Loucy (cell line): ENCODE measurements at regions not wholly inside any gene's neighbourhood (a gene's known extent, or its start where the extent isn't known, plus 50 kb on each side); places are given as distances from the start of the nearest gene placed in this dataset.

Source experiments
- H2AFZ ChIP-seq: fragments of 200-600 bp; sonication (generic); 2 replicates; pipeline ENCODE4 v1.6.0; 2016; ENCODE audit warnings: antibody characterized with exemption, mild to moderate bottlenecking, low read length, moderate library complexity
- H3F3A ChIP-seq: fragments of 200-600 bp; 2 replicates; pipeline ENCODE4 v1.6.0; 2016; ENCODE audit warnings: antibody characterized with exemption, low read depth, mild to moderate bottlenecking
- H3K27me3 ChIP-seq: fragments of 200-600 bp; sonication (generic); 2 replicates; pipeline ENCODE4 v1.6.1; 2014; ENCODE audit warnings: low read length, mild to moderate bottlenecking; ENCODE audit not compliant: insufficient read depth, poor library complexity, severe bottlenecking
- H3K36me3 ChIP-seq: fragments of 200-600 bp; sonication (generic); 2 replicates; pipeline ENCODE4 v1.6.1; 2016; ENCODE audit warnings: low read length; ENCODE audit not compliant: insufficient read depth
- H3K4me1 ChIP-seq: fragments of 200-600 bp; sonication (generic); 2 replicates; pipeline ENCODE4 v1.5.1; 2014; ENCODE audit warnings: low read length, mild to moderate bottlenecking; ENCODE audit not compliant: insufficient read depth, poor library complexity, severe bottlenecking
- H3K4me2 ChIP-seq: fragments of 200-600 bp; sonication (generic); 2 replicates; pipeline ENCODE4 v1.6.0; 2014; ENCODE audit warnings: antibody characterized with exemption, low read length, low read depth, mild to moderate bottlenecking; ENCODE audit not compliant: poor library complexity, severe bottlenecking
- H3K4me3 ChIP-seq: fragments of 200-600 bp; sonication (generic); 2 replicates; pipeline ENCODE4 v1.5.1; 2014; ENCODE audit warnings: low read length, mild to moderate bottlenecking, mixed read lengths; ENCODE audit not compliant: poor library complexity, severe bottlenecking
- H3K79me2 ChIP-seq: fragments of 200-600 bp; sonication (generic); 2 replicates; pipeline ENCODE4 v1.6.1; 2014; ENCODE audit warnings: low read length; ENCODE audit not compliant: insufficient read depth
- H3K9ac ChIP-seq: fragments of 200-600 bp; sonication (generic); 2 replicates; pipeline ENCODE4 v1.6.0; 2014; ENCODE audit warnings: mild to moderate bottlenecking, low read depth, low read length, moderate library complexity; ENCODE audit not compliant: poor library complexity, severe bottlenecking
- H3K9me2 ChIP-seq: fragments of 200-600 bp; sonication (generic); replicated peaks from 2 replicates; pipeline ENCODE4 v1.6.1; 2016; ENCODE audit warnings: low read depth, low read length, mixed read lengths
- H3K9me3 ChIP-seq: fragments of 200-600 bp; sonication (generic); 2 replicates; pipeline ENCODE4 v1.6.1; 2014; ENCODE audit warnings: mild to moderate bottlenecking, antibody characterized with exemption, low read length, low read depth; ENCODE audit not compliant: insufficient read depth
- H4K20me1 ChIP-seq: fragments of 200-600 bp; sonication (generic); 2 replicates; pipeline ENCODE4 v1.6.0; 2014; ENCODE audit warnings: antibody characterized with exemption, low read length, mild to moderate bottlenecking; ENCODE audit not compliant: insufficient read depth, poor library complexity, severe bottlenecking
- CTCF ChIP-seq: fragments of 200-600 bp; sonication (generic); conservative IDR thresholded peaks from 2 replicates; pipeline ENCODE4 v1.5.1; 2014; ENCODE audit warnings: mild to moderate bottlenecking, antibody characterized with exemption, low read length
- EZH2phosphoT487 ChIP-seq: fragments of 200-600 bp; IDR thresholded peaks from 2 replicates; pipeline ENCODE4 v1.6.1; 2018; ENCODE audit warnings: antibody characterized with exemption, mild to moderate bottlenecking, moderate library complexity, borderline replicate concordance

- H3K9me2 ChIP-seq = no peaks in the 10 kb centered on the region
- no peaks in the 10 kb centered on the region for H3K4me1 ChIP-seq
- no peak overlapping the region for H3K4me3 ChIP-seq
- H3K79me2 ChIP-seq = no peaks in the 10 kb centered on the region
- H3K9ac ChIP-seq = no peak overlapping the region
- no peak overlapping the region for H3K4me2 ChIP-seq
- H3F3A ChIP-seq = no peaks in the 10 kb centered on the region
- H3K27me3 ChIP-seq = no peaks in the 10 kb centered on the region
- no peaks in the 10 kb centered on the region for H4K20me1 ChIP-seq
- no peaks in the 10 kb centered on the region for H3K36me3 ChIP-seq
- TF ChIP-seq CTCF (no peak), EZH2phosphoT487 (no peak)
- no peak overlapping the region for H2AFZ ChIP-seq
- H3K9me3 ChIP-seq = no peaks in the 10 kb centered on the region
Observed at GRCh38 chr18:61189376-61189775, 143.9 kb upstream of the CDH20 start.

GRCh38 chr18:61194726-61195125, 138.5 kb upstream of the CDH20 start:
- Histone ChIP-seq H3K36me3 (no peaks in the 10 kb centered on the region), H3K27me3 (no peaks in the 10 kb centered on the region), H3K79me2 (no peaks in the 10 kb centered on the region), H4K20me1 (no peaks in the 10 kb centered on the region), H3K4me1 (no peaks in the 10 kb centered on the region), H2AFZ (no peak overlapping the region), H3K9me3 (no peaks in the 10 kb centered on the region), H3F3A (no peaks in the 10 kb centered on the region), H3K4me2 (no peak overlapping the region), H3K9ac (no peak overlapping the region), H3K9me2 (no peaks in the 10 kb centered on the region), H3K4me3 (no peak overlapping the region)
- TF ChIP-seq EZH2phosphoT487 (no peak), CTCF (no peak)

GRCh38 chr18:61196750-61197149, 136.5 kb upstream of the CDH20 start:
- Histone ChIP-seq H3K27me3 (no peaks in the 10 kb centered on the region), H3K9me3 (no peaks in the 10 kb centered on the region), H3F3A (no peaks in the 10 kb centered on the region)

More at GRCh38 chr18:61196750-61197149, 136.5 kb upstream of the CDH20 start:
- H3K4me2 ChIP-seq = no peak overlapping the region
- no peaks in the 10 kb centered on the region for H4K20me1 ChIP-seq
- no peaks in the 10 kb centered on the region for H3K79me2 ChIP-seq
- H2AFZ ChIP-seq = no peak overlapping the region
- TF ChIP-seq EZH2phosphoT487 (no peak), CTCF (no peak)
- no peaks in the 10 kb centered on the region for H3K4me1 ChIP-seq
- H3K9ac ChIP-seq = no peak overlapping the region
- H3K4me3 ChIP-seq = no peak overlapping the region
- no peaks in the 10 kb centered on the region for H3K9me2 ChIP-seq
- no peaks in the 10 kb centered on the region for H3K36me3 ChIP-seq
